BLaER1 treated with 17β-estradiol and CSF1 and Interleukin-3, amounts not matched to agents 10 nM and 100 nM (cell line): ENCODE measurements at regions not wholly inside any gene's neighbourhood (a gene's known extent, or its start where the extent isn't known, plus 50 kb on each side); places are given as distances from the start of the nearest gene placed in this dataset.
"Not testable (repeated sequence)": the region's sequence is repeated elsewhere in the genome, so short reads cannot be mapped to it uniquely, and the experiment has no call there.

Source experiments
- H3K27ac ChIP-seq, 11 experiments: shearing (Covaris generic); formaldehyde crosslinking; 2 replicates each; pipeline ENCODE4 v1.8.1; 2022
- H3K27me3 ChIP-seq, 11 experiments: shearing (Covaris generic); formaldehyde crosslinking; 2 replicates each; pipeline ENCODE4 v1.8.1; 2022
- H3K36me3 ChIP-seq, 11 experiments: shearing (Covaris generic); formaldehyde crosslinking; 2 replicates each; pipeline ENCODE4 v1.8.1; 2022
- H3K4me1 ChIP-seq, 10 experiments: shearing (Covaris generic); formaldehyde crosslinking; 2 replicates each; pipeline ENCODE4 v1.8.1; 2022
- H3K4me2 ChIP-seq, 11 experiments: shearing (Covaris generic); formaldehyde crosslinking; 2 replicates each; pipeline ENCODE4 v1.8.1; 2022
- H3K4me3 ChIP-seq, 10 experiments: shearing (Covaris generic); formaldehyde crosslinking; 2 replicates each; pipeline ENCODE4 v1.8.1; 2022
- H3K9ac ChIP-seq, 11 experiments: shearing (Covaris generic); formaldehyde crosslinking; 2 replicates each; pipeline ENCODE4 v1.8.1; 2022
- H3K9me3 ChIP-seq, 11 experiments: shearing (Covaris generic); formaldehyde crosslinking; replicated peaks in 1 of 11; 2 replicates each; pipeline ENCODE4 v1.8.1; 2022
- H4K20me1 ChIP-seq, 11 experiments: shearing (Covaris generic); formaldehyde crosslinking; 2 replicates each; pipeline ENCODE4 v1.8.1; 2022
- Cebpa-rat ChIP-seq, 11 experiments: shearing (Covaris generic); IDR thresholded peaks; 2 replicates each; pipeline ENCODE4 v1.8.1; 2022

DNA sequence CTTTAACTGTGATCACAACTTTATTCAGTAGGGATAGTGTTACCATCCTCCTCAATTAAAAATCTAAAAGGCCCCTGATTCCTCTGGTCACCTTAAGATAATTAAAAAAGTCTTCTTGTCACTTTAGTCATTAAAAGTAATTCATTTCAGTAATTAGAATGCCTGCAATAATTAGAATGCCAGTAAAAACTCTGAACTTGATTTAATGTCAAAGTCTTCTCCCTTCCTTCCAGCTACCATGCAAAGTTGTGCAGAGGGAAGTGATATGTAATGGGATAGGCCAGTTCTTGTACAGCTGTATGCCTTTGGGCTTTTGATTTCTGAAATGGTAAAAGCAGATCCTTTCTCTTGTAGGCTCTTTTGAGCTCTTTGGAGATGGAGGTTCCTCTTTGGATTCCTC lies 417.2 kb downstream of the ADAM29 start:
- H3K27ac ChIP-seq = no peak overlapping the region
- no peaks in the 10 kb centered on the region; a peak in 1 of 20 replicates for H3K4me1 ChIP-seq
- H3K36me3 ChIP-seq = no peaks in the 10 kb centered on the region
- no peaks in the 10 kb centered on the region for H3K27me3 ChIP-seq
- no peak for TF ChIP-seq Cebpa-rat (IDR thresholded peaks at IDR 0.05)
- no peaks in the 10 kb centered on the region for H3K9me3 ChIP-seq
- H4K20me1 ChIP-seq = no peaks in the 10 kb centered on the region; a peak in 1 of 22 replicates
- no peak overlapping the region for H3K4me2 ChIP-seq
- H3K9ac ChIP-seq = no peak overlapping the region
- no peak overlapping the region for H3K4me3 ChIP-seq

DNA sequence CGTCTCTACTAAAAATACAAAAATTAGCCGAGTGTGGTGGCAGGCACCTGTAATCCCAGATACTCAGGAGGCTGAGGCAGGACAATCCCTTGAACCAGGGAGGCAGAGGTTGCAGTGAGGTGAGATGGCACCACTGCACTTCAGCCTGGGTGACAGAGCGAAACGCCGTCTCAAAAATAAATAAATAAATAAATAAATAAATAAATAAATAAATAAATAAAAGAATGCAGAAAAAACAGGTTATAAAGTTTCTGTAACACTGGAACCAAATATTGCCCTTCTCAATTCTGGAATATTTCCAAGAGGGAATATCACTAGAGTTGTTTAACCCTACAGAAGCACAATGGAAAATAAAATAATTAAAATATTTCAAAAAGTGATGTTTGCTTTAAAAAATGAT lies 418.4 kb downstream of the ADAM29 start:
- H4K20me1 ChIP-seq, H3K4me3 ChIP-seq, H3K9ac ChIP-seq, H3K9me3 ChIP-seq, H3K36me3 ChIP-seq, H3K27me3 ChIP-seq, H3K4me2 ChIP-seq, H3K4me1 ChIP-seq, H3K27ac ChIP-seq: not testable (repeated sequence)

DNA sequence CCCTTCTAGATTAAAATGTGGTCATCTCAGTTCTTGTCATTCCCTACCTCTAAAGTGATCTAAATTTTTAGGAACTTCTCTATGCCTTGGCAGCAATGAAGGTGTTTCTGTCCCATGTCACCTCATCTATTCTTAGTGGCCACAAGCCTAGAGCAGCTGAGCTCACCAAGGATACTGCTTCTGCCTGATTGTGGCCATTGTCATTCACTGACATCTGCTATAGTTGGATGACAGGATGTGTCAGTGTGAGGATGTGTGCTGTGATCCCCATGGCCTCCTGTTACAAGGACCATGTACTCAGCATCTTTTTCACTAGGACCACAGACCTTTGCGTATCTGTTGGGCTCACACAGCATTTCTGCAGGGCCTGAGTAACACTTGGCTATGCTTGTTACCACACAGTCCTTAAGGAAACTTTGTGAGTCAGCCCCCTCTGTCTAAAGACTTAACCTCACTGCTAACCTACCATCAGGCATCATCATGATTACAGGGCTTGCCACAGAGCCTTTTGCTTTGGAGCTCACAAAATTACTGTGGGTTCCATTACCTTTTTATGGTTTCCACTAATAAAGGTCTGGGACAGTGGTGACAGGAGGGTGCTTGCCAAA lies 421.0 kb downstream of the ADAM29 start:
- no peak overlapping the region for H3K9ac ChIP-seq
- H3K4me1 ChIP-seq = no peaks in the 10 kb centered on the region
- H3K4me2 ChIP-seq = no peak overlapping the region
- no peak overlapping the region for H3K27ac ChIP-seq
- H4K20me1 ChIP-seq = no peaks in the 10 kb centered on the region; a peak in 1 of 22 replicates
- H3K27me3 ChIP-seq = no peaks in the 10 kb centered on the region
- no peaks in the 10 kb centered on the region for H3K36me3 ChIP-seq
- H3K9me3 ChIP-seq = peaks cover 5 to 10% (median 7%) of the 10 kb centered on the region in 11 experiments; a peak in 17 of 22 replicates
- no peak for TF ChIP-seq Cebpa-rat (IDR thresholded peaks at IDR 0.05)
- no peak overlapping the region for H3K4me3 ChIP-seq

DNA sequence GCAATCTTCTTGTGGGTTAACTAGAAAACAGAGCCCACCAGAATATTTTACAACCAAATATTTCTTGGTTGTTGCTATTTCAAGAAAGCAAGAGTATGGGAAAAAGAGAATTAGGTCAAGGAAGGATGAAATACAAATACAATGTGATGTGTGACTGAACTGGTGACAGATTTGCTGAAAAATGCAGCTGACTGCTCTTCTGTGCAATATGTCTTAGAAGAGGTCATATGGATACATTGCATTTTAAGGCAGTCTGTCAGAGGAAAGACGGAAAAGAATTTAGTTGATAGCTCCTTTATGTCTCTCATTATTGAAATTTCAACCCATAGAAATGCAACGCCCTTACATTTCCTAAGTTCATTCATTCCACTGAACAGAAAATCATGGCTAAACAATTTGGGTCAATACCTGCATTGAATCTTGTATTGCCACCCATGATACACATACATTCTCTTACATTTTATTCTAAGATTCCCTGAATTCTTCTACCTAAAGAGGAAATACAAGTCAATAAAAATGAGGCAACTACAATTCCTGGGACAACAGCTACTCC lies 423.1 kb downstream of the ADAM29 start:
- H3K27ac ChIP-seq = no peak overlapping the region
- H3K4me2 ChIP-seq = no peak overlapping the region
- no peaks in the 10 kb centered on the region for H4K20me1 ChIP-seq
- no peaks in the 10 kb centered on the region for H3K36me3 ChIP-seq
- no peak for TF ChIP-seq Cebpa-rat (IDR thresholded peaks at IDR 0.05)
- H3K9me3 ChIP-seq = peaks cover 8 to 18% (median 12%) of the 10 kb centered on the region in 11 experiments; a peak in 17 of 22 replicates
- H3K27me3 ChIP-seq = no peaks in the 10 kb centered on the region
- no peaks in the 10 kb centered on the region for H3K4me1 ChIP-seq
- H3K9ac ChIP-seq = no peak overlapping the region
- H3K4me3 ChIP-seq = no peak overlapping the region

DNA sequence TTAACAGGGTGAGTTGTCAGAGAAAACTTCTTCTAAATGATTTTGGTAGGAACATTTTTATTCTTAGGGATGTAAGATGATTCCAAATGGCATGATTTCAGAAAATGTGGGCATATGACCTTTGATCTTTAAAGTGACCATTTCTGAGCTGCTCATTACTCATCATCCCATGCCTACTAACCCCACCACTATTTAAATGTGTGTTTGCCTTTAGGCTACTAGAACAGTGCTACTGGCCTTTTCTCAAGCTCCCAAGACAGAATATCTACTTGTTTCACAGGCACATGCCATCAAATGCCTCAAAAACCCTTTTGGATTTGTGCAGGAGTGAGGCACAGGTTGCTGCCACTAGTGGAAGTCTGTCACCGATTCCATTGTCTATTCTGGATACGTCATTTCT lies 428.2 kb downstream of the ADAM29 start:
- Histone ChIP-seq H3K27me3 (no peaks in the 10 kb centered on the region), H3K36me3 (no peaks in the 10 kb centered on the region), H4K20me1 (no peaks in the 10 kb centered on the region), H3K4me2 (no peak overlapping the region), H3K4me3 (no peak overlapping the region), H3K4me1 (peaks cover 0 to 5% (median under 1%) of the 10 kb centered on the region in 10 experiments; a peak in 9 of 20 replicates), H3K27ac (no peak overlapping the region), H3K9ac (no peak overlapping the region), H3K9me3 (peaks cover 8 to 18% (median 12%) of the 10 kb centered on the region in 11 experiments; a peak in 17 of 22 replicates)
- TF ChIP-seq Cebpa-rat (IDR thresholded peaks at IDR 0.05) = no peak

DNA sequence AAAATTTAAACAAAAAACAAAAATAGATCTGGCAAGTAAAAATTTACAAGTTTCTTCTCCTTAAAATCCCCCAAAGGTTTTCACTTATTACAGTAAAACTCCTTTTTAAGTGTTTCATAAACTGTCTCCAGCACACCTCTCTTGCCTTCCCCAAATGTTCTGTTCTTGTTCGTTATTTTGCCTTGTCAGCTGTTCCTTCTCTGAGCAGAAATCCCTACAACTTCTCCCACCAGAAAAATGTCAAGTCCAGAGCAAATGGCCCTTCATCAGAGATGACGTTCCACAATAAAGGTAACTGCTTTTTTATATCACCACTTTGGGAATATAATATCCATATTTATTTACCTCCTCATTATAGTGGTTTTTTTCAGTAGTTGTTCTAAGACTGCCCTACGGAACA lies 432.1 kb downstream of the ADAM29 start:
- H3K4me3 ChIP-seq = no peak overlapping the region
- no peak overlapping the region for H3K27ac ChIP-seq
- peaks cover 0 to 14% (median 8%) of the 10 kb centered on the region in 10 experiments; a peak in 9 of 20 replicates for H3K4me1 ChIP-seq
- H3K36me3 ChIP-seq = no peaks in the 10 kb centered on the region
- H3K9ac ChIP-seq = no peak overlapping the region
- H3K27me3 ChIP-seq = no peaks in the 10 kb centered on the region
- no peaks in the 10 kb centered on the region for H4K20me1 ChIP-seq
- H3K9me3 ChIP-seq = peaks cover 0 to 2% (median 0%) of the 10 kb centered on the region in 11 experiments; a peak in 1 of 22 replicates
- H3K4me2 ChIP-seq = no peak overlapping the region
- TF ChIP-seq Cebpa-rat (IDR thresholded peaks at IDR 0.05) = no peak

DNA sequence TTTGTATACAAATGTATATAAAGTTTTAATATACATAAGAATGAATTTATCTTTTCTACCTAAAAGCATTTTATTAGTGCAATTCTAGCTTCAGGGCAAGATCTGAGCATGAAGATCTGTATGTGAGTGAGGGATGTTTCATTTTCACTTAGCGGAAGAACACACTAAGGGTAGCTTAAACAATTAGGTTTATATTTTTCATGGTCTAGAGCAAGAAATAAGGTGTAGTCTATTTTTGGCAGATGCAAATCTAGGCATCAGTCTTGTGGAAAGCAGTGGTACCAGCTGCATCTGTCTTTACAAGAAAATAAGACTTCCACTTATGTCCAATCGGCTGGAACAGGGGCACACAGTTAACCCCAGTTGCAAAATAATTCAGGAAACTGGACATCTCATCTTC lies 433.3 kb downstream of the ADAM29 start:
- H3K9me3 ChIP-seq = 0 out of 22 replicates have a peak, but pooled peaks cover 0 to 5% (median 0%) of the 10 kb centered on the region in 11 experiments
- H3K4me2 ChIP-seq = peak overlapping the region in 8 of 11 experiments; percentile 27 to 59 (median 44); a peak in 16 of 22 replicates
- no peak overlapping the region for H3K9ac ChIP-seq
- TF ChIP-seq Cebpa-rat (IDR thresholded peaks at IDR 0.05) = no peak
- H3K4me3 ChIP-seq = no peak overlapping the region
- no peaks in the 10 kb centered on the region for H3K36me3 ChIP-seq
- H3K4me1 ChIP-seq = peaks cover 0 to 14% (median 8%) of the 10 kb centered on the region in 10 experiments; a peak in 9 of 20 replicates
- no peaks in the 10 kb centered on the region for H3K27me3 ChIP-seq
- H3K27ac ChIP-seq = no peak overlapping the region
- H4K20me1 ChIP-seq = no peaks in the 10 kb centered on the region

DNA sequence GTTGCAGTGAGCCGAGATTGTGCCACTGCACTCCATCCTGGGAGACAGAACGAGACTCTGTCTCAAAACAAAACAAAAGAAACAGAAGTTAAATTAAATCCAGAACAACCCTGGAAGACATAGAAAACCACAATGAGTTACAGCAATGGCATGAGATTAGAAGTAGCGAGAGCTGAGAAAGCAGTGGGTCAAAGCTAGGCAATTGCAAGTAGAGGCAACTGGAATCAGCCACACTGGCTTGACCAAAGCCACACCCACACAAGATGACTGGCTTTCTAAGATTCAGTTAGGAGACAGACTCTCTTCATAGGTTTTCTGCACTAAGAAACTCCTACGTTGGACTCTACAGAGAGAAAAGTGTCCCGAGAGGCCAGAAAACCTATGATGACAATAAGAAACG lies 443.0 kb downstream of the GPM6A start:
- H3K27me3 ChIP-seq = no peaks in the 10 kb centered on the region
- TF ChIP-seq Cebpa-rat (IDR thresholded peaks at IDR 0.05) = no peak
- H3K36me3 ChIP-seq = no peaks in the 10 kb centered on the region
- H3K4me3 ChIP-seq = no peak overlapping the region
- no peaks in the 10 kb centered on the region for H3K4me1 ChIP-seq
- H3K4me2 ChIP-seq = no peak overlapping the region
- no peak overlapping the region for H3K27ac ChIP-seq
- no peaks in the 10 kb centered on the region for H4K20me1 ChIP-seq
- no peak overlapping the region for H3K9ac ChIP-seq
- H3K9me3 ChIP-seq = no peaks in the 10 kb centered on the region

DNA sequence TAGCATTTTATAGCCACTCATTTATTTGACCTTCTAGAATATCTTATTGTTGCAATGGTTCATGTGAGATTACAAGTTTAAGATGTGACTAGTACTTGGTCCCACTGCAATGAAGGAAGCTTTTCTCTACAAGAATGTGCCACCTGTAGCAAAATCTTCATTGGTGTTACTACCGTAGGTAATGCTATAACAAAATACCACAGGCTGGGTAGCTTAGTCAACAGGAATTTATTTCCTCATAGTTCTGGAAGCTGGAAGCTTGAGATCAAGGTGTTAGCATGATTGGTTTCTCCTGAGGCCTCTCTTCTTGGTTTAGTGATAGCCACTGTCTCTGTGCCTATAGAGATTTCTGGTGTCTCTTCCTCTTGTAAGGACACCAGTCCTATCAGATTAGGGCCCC lies 441.0 kb downstream of the GPM6A start:
- H3K27ac ChIP-seq = no peak overlapping the region
- H3K36me3 ChIP-seq = no peaks in the 10 kb centered on the region
- no peak overlapping the region for H3K4me2 ChIP-seq
- no peak overlapping the region for H3K9ac ChIP-seq
- no peaks in the 10 kb centered on the region for H4K20me1 ChIP-seq
- no peak for TF ChIP-seq Cebpa-rat (IDR thresholded peaks at IDR 0.05)
- H3K27me3 ChIP-seq = no peaks in the 10 kb centered on the region
- no peak overlapping the region for H3K4me3 ChIP-seq
- H3K4me1 ChIP-seq = no peaks in the 10 kb centered on the region
- no peaks in the 10 kb centered on the region for H3K9me3 ChIP-seq

DNA sequence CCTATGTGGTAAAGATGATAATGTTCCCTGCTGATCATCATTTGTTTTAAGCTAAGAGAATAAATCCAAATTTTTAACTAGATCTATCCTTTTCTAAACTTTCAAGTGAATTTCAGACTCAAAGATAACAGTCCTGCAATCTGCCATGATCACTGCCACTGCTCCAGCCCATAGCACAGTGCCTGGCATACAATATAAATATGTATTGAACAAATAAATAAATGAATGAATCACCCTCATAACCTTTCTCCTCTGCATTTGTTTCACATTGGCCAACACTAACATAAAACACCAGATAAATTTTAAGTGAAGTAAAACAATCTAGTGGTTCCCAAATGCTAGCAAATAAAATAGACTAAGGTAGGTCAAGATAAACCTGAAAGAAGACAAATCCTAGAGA lies 439.0 kb downstream of the GPM6A start:
- H4K20me1 ChIP-seq = no peaks in the 10 kb centered on the region
- no peak for TF ChIP-seq Cebpa-rat (IDR thresholded peaks at IDR 0.05)
- no peak overlapping the region for H3K9ac ChIP-seq
- no peak overlapping the region for H3K4me3 ChIP-seq
- no peaks in the 10 kb centered on the region for H3K36me3 ChIP-seq
- no peak overlapping the region for H3K4me2 ChIP-seq
- H3K27me3 ChIP-seq = no peaks in the 10 kb centered on the region
- no peaks in the 10 kb centered on the region for H3K4me1 ChIP-seq
- no peaks in the 10 kb centered on the region for H3K9me3 ChIP-seq
- no peak overlapping the region for H3K27ac ChIP-seq
